H1 (cell line): ENCODE measurements at regions not wholly inside any gene's neighbourhood (a gene's known extent, or its start where the extent isn't known, plus 50 kb on each side); places are given as distances from the start of the nearest gene placed in this dataset.

Experiments
- CTCF ChIA-PET: fragments of 300-600 bp; sonication (Branson Sonifier 250); formaldehyde crosslinking; loops from one replicate; lab custom pipeline; 2021; ENCODE audit not compliant: partially characterized antibody; lab: Charles Lee
- POLR2A ChIA-PET: fragments of 300-600 bp; sonication (Branson Sonifier 250); formaldehyde crosslinking; loops from one replicate; lab custom pipeline; 2021; ENCODE audit warnings: inconsistent platforms; ENCODE audit not compliant: partially characterized antibody; lab: Charles Lee
- DNase-seq, 2 experiments: peaks; one replicate each; pipeline versions ENCODE4 v3.0.0 to v3.0.0-alpha.2; 2010 to 2022; ENCODE audit warnings: low spot score in 2 of 2, low read depth in 1 of 2, mixed read lengths in 1 of 2
- FAIRE-seq: peaks from 2 replicates; lab custom pipeline; 2011; peaks lifted over from hg19 to GRCh38; lab: Jason Lieb, UNC
- H2AFZ ChIP-seq: 2 replicates; pipeline ENCODE4 v1.8.1; 2012; ENCODE audit warnings: low read length, inconsistent platforms
- H2AK5ac ChIP-seq: 2 replicates; pipeline ENCODE4 v1.6.1; 2013; ENCODE audit warnings: low read depth, low read length
- H2BK120ac ChIP-seq: replicated peaks from 2 replicates; pipeline ENCODE3; 2013; ENCODE audit warnings: low read depth, low read length, inconsistent platforms
- H2BK12ac ChIP-seq: 2 replicates; pipeline ENCODE4 v1.6.1; 2013; ENCODE audit warnings: low read depth, low read length
- H2BK15ac ChIP-seq: 2 replicates; pipeline ENCODE4 v1.6.1; 2013; ENCODE audit warnings: low read length
- H2BK20ac ChIP-seq: 2 replicates; pipeline ENCODE4 v1.6.1; 2013; ENCODE audit warnings: low read length
- H2BK5ac ChIP-seq: 2 replicates; pipeline ENCODE4 v1.6.1; 2013; ENCODE audit warnings: low read depth, low read length
- H3K14ac ChIP-seq: 2 replicates; pipeline ENCODE4 v1.6.1; 2013; ENCODE audit warnings: inconsistent platforms; ENCODE audit not compliant: insufficient read length
- H3K18ac ChIP-seq: 2 replicates; pipeline ENCODE4 v1.6.1; 2013; ENCODE audit warnings: low read length; ENCODE audit errors: extremely low read depth
- H3K23ac ChIP-seq: 2 replicates; pipeline ENCODE4 v1.6.1; 2013; ENCODE audit warnings: inconsistent platforms; ENCODE audit not compliant: insufficient read length
- H3K23me2 ChIP-seq: 2 replicates; pipeline ENCODE4 v1.6.1; 2013; ENCODE audit warnings: low read depth, low read length
- H3K27ac ChIP-seq: 2 replicates; pipeline ENCODE4 v1.6.1; 2011; ENCODE audit warnings: low read depth, low read length, inconsistent platforms
- H3K27me3 ChIP-seq, 4 experiments: replicated peaks in 1 of 4; 1 replicate in 1 of 4; 2 replicates in 3 of 4; pipeline versions ENCODE4 v1.6.1 to v1.8.1; 2011 to 2013; ENCODE audit warnings: low read length in 3 of 4, mild to moderate bottlenecking in 3 of 4, inconsistent platforms in 2 of 4, mixed read lengths in 2 of 4, moderate library complexity in 1 of 4; ENCODE audit not compliant: control insufficient read depth in 3 of 4, insufficient read depth in 3 of 4; ENCODE audit errors: extremely low read depth in 1 of 4
- H3K36me3 ChIP-seq, 4 experiments: 2 replicates each; pipeline versions ENCODE4 v1.6.1 to v1.8.1; 2011 to 2013; ENCODE audit warnings: mild to moderate bottlenecking in 4 of 4, low read length in 3 of 4, moderate library complexity in 2 of 4, control low read depth in 1 of 4, inconsistent platforms in 1 of 4; ENCODE audit not compliant: insufficient read depth in 4 of 4, control insufficient read depth in 2 of 4
- H3K4ac ChIP-seq: replicated peaks from 2 replicates; pipeline ENCODE3; 2013; ENCODE audit warnings: low read length, low read depth, mixed read lengths, inconsistent platforms; ENCODE audit not compliant: insufficient read length
- H3K4me1 ChIP-seq, 4 experiments: replicated peaks in 1 of 4; 1 replicate in 1 of 4; 2 replicates in 3 of 4; pipeline versions ENCODE4 v1.6.1 to v1.8.1; 2011 to 2013; ENCODE audit warnings: low read length in 3 of 4, inconsistent platforms in 2 of 4, mixed read lengths in 1 of 4; ENCODE audit not compliant: insufficient read depth in 4 of 4, control insufficient read depth in 3 of 4
- H3K4me2 ChIP-seq, 2 experiments: 2 replicates each; pipeline versions ENCODE4 v1.6.1 to v1.8.1; 2011 to 2013; ENCODE audit warnings: low read depth in 2 of 2, low read length in 2 of 2, control low read depth in 1 of 2, inconsistent platforms in 1 of 2, mild to moderate bottlenecking in 1 of 2; ENCODE audit not compliant: insufficient read depth in 1 of 2
- H3K4me3 ChIP-seq, 4 experiments: fragments of 200-600, 300-600 bp in 1 of 4; sonication (generic), shearing (Covaris generic), sonication (Bioruptor Twin) in 1 of 4; 2 replicates each; pipeline versions ENCODE4 v1.5.1 to v1.8.1; 2011 to 2016; ENCODE audit warnings: low read length in 4 of 4, low read depth in 3 of 4, control low read depth in 2 of 4, inconsistent platforms in 2 of 4, mild to moderate bottlenecking in 2 of 4, mixed read lengths in 1 of 4, moderate library complexity in 1 of 4; ENCODE audit not compliant: insufficient read depth in 2 of 4; ENCODE audit errors: extremely low read depth in 1 of 4
- H3K56ac ChIP-seq: replicated peaks from 2 replicates; pipeline ENCODE3; 2013; ENCODE audit warnings: low read depth, mild to moderate bottlenecking, mixed read lengths, low read length, inconsistent platforms; ENCODE audit not compliant: insufficient read length
- H3K79me1 ChIP-seq: 2 replicates; pipeline ENCODE4 v1.6.1; 2013; ENCODE audit warnings: low read depth, low read length, control low read depth
- H3K79me2 ChIP-seq, 2 experiments: 2 replicates each; pipeline versions ENCODE4 v1.6.1 to v1.8.1; 2012 to 2013; ENCODE audit warnings: low read length in 2 of 2, mild to moderate bottlenecking in 2 of 2, inconsistent platforms in 1 of 2; ENCODE audit not compliant: insufficient read depth in 2 of 2, control insufficient read depth in 1 of 2
- H3K9ac ChIP-seq, 4 experiments: replicated peaks in 1 of 4; 1 replicate in 1 of 4; 2 replicates in 3 of 4; pipeline versions ENCODE4 v1.6.1 to v1.8.1; 2011 to 2013; ENCODE audit warnings: low read depth in 3 of 4, low read length in 3 of 4, control low read depth in 2 of 4, mild to moderate bottlenecking in 2 of 4, moderate library complexity in 2 of 4, inconsistent platforms in 1 of 4; ENCODE audit errors: extremely low read depth in 1 of 4
- H3K9me3 ChIP-seq, 2 experiments: 2 replicates each; pipeline versions ENCODE4 v1.6.1 to v1.8.1; 2012 to 2013; ENCODE audit warnings: mild to moderate bottlenecking in 2 of 2, moderate library complexity in 2 of 2, control low read depth in 1 of 2, inconsistent platforms in 1 of 2, low read depth in 1 of 2, low read length in 1 of 2, mixed read lengths in 1 of 2; ENCODE audit not compliant: insufficient read depth in 2 of 2
- H4K20me1 ChIP-seq, 2 experiments: replicated peaks in 1 of 2; 2 replicates each; pipeline versions ENCODE3 to v1.8.1; 2011 to 2013; ENCODE audit warnings: inconsistent platforms in 2 of 2, low read length in 2 of 2, mild to moderate bottlenecking in 1 of 2; ENCODE audit not compliant: insufficient read depth in 2 of 2, control insufficient read depth in 1 of 2
- H4K5ac ChIP-seq: 2 replicates; pipeline ENCODE4 v1.6.1; 2013; ENCODE audit warnings: low read length, low read depth, mixed read lengths, inconsistent platforms; ENCODE audit not compliant: insufficient read length
- H4K8ac ChIP-seq: 2 replicates; pipeline ENCODE4 v1.8.0; 2013; ENCODE audit warnings: mild to moderate bottlenecking, moderate library complexity, low read length, inconsistent platforms; ENCODE audit not compliant: insufficient read depth; ENCODE audit errors: extremely low read depth
- H4K91ac ChIP-seq: replicated peaks from 2 replicates; pipeline ENCODE3; 2013; ENCODE audit warnings: low read length, mixed read lengths, inconsistent platforms; ENCODE audit not compliant: insufficient read length
- ASH2L ChIP-seq: fragments of 200-600, 300-600 bp; sonication (generic); IDR thresholded peaks from one replicate; pipeline ENCODE4 v1.7.1; 2017; ENCODE audit warnings: low read length
- CBX5 ChIP-seq: fragments of 300-800, 300-1000 bp; sonication (generic); IDR thresholded peaks from 2 replicates; pipeline ENCODE4 v1.7.1; 2016; ENCODE audit warnings: antibody characterized with exemption, low read length, low read depth
- CHD2 ChIP-seq: IDR thresholded peaks from 2 replicates; pipeline ENCODE4 v1.6.1; 2012; ENCODE audit warnings: low read length, improper control_type of control experiment
- GABPA ChIP-seq: IDR thresholded peaks from 2 replicates; pipeline ENCODE4 v1.6.1; 2011; ENCODE audit warnings: mild to moderate bottlenecking, low read length, moderate library complexity, borderline replicate concordance; ENCODE audit not compliant: insufficient read depth
- MAX ChIP-seq: IDR thresholded peaks from 2 replicates; pipeline ENCODE4 v1.6.1; 2012; ENCODE audit warnings: inconsistent platforms
- ZNF274 ChIP-seq: IDR thresholded peaks from 2 replicates; pipeline ENCODE4 v1.7.0; 2012; ENCODE audit warnings: low read length, borderline replicate concordance; ENCODE audit errors: extremely low read depth
- WGBS, 2 experiments: shearing (Covaris generic) in 1 of 2; methylation state at CpG; one replicate each; pipeline versions ENCODE4 v1.1.6 to v1.1.7; 2013 to 2015; ENCODE audit warnings: low lambda C conversion rate in 2 of 2, mixed read lengths in 2 of 2, inconsistent platforms in 1 of 2, low coverage in 1 of 2, missing lambda C conversion rate in 1 of 2; ENCODE audit not compliant: insufficient replicate concordance in 2 of 2, insufficient coverage in 1 of 2, insufficient read length in 1 of 2; ENCODE audit errors: extremely low coverage in 1 of 2, missing lambda C conversion rate in 1 of 2; 5-methylcytosine and 5-hydroxymethylcytosine counted together

- TF ChIP-seq MAX = no peak
- TF ChIP-seq ZNF274 = no peak
- TF ChIP-seq CBX5 = no peak
- TF ChIP-seq ASH2L = no peak
- no peak for TF ChIP-seq GABPA
- no peak for TF ChIP-seq CHD2
- peaks cover 0 to 60% of the 10 kb centered on the region in 2 experiments; a peak in 2 of 4 replicates for H3K79me2 ChIP-seq
Observed at GRCh38 chr6:56706981-56707726, 64.5 kb upstream of the DST start.

More at GRCh38 chr6:56706981-56707726, 64.5 kb upstream of the DST start:
- H3K23me2 ChIP-seq = no peaks in the 10 kb centered on the region
- ChIA-PET POLR2A (no interaction called here), CTCF (interaction anchor here (0.5 to 10.7 kb wide), 7 partner anchors 9 to 328 kb away, joined by 3 to 102 read pairs (median 4); no protein-coding TSS in a partner anchor)
- no peak for FAIRE-seq
- H2BK20ac ChIP-seq = no peak overlapping the region
- no peak overlapping the region for H2AK5ac ChIP-seq
- H3K18ac ChIP-seq = no peak overlapping the region
- no peak overlapping the region for H4K8ac ChIP-seq
- no peaks in the 10 kb centered on the region; a peak in 1 of 8 replicates for H3K36me3 ChIP-seq
- H3K4ac ChIP-seq = no peak overlapping the region
- no peak overlapping the region for H4K5ac ChIP-seq
- no peak overlapping the region for H3K27ac ChIP-seq
- H2BK12ac ChIP-seq = no peak overlapping the region
- H2BK15ac ChIP-seq = no peak overlapping the region
- no peak overlapping the region for H2BK5ac ChIP-seq
- no peak for DNase-seq
- H3K9me3 ChIP-seq = no peaks in the 10 kb centered on the region
- peaks cover 0 to 5% (median 2%) of the 10 kb centered on the region in 4 experiments; a peak in 3 of 7 replicates for H3K4me1 ChIP-seq
- no peak overlapping the region for H2AFZ ChIP-seq
- WGBS, 2 experiments = 87% methylated on average over 5 of the region's 5 CpGs; no CpG with 5 or more reads in 1 of the 2 experiments
- no peaks in the 10 kb centered on the region; the same call in 1 of the 2 replicates for H3K79me1 ChIP-seq
- no peak overlapping the region for H3K23ac ChIP-seq
- H2BK120ac ChIP-seq = no peak overlapping the region
- peaks cover 0 to 1% of the 10 kb centered on the region in 2 experiments for H4K20me1 ChIP-seq
- H3K27me3 ChIP-seq = no peaks in the 10 kb centered on the region
- no peak overlapping the region for H4K91ac ChIP-seq
- no peak overlapping the region for H3K4me3 ChIP-seq
- no peak overlapping the region for H3K4me2 ChIP-seq
- no peak overlapping the region for H3K9ac ChIP-seq
- H3K14ac ChIP-seq = no peak overlapping the region
- no peak overlapping the region for H3K56ac ChIP-seq
